ENCODE measurements at regions not wholly inside any gene's neighbourhood (a gene's known extent, or its start where the extent isn't known, plus 50 kb on each side); places are given as distances from the start of the nearest gene placed in this dataset.
"Not testable (repeated sequence)": the region's sequence is repeated elsewhere in the genome, so short reads cannot be mapped to it uniquely, and the experiment has no call there.

DNA sequence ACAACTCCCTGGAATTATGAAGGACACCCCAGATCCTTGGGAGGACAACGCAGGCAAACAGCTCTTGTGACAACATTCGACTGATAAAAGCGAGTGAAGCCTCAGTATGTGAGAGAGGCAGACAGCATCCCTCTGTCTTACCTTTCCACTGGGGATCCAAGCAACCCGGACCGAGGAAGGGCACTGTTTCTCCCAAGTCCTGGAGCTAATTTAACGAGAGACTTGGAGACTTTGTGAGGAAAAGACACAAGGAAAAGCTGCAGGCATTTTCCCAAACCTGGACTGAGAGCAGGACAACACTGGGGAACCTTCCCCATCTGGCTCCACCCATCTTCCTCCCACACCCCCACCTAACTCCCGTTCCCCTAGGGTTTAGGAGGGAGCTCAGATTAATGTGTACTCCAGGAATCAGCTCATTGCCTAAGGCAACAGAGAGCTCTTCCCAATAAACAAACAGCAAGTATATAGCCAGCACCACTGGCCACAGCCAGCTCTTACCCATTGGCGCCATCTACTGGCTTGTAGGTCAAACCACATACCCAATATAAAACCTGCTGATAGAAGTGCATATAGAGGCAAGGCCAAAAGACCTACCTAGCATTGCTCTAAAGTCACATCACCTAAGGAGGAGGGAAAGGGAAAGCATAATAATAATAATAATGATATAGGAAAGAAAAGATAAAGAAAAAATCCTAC lies 76.7 kb upstream of the NEK3 start:
- DNase-seq, result peak; percentile 25 to 57
- H3K27me3 ChIP-seq; intact Hi-C loops (cut with DNase I; ENCODE audit: low total_unique reads); H3K36me3 ChIP-seq; H3K9me3 ChIP-seq; H3K4me1 ChIP-seq: not testable (repeated sequence)
- Histone ChIP-seq H3K27ac (peak overlapping the region in 1 of 2 donors; percentile 51), H3K4me3 (peak overlapping the region in 1 of 2 donors; percentile 16)
- TF ChIP-seq, protein P1, sequence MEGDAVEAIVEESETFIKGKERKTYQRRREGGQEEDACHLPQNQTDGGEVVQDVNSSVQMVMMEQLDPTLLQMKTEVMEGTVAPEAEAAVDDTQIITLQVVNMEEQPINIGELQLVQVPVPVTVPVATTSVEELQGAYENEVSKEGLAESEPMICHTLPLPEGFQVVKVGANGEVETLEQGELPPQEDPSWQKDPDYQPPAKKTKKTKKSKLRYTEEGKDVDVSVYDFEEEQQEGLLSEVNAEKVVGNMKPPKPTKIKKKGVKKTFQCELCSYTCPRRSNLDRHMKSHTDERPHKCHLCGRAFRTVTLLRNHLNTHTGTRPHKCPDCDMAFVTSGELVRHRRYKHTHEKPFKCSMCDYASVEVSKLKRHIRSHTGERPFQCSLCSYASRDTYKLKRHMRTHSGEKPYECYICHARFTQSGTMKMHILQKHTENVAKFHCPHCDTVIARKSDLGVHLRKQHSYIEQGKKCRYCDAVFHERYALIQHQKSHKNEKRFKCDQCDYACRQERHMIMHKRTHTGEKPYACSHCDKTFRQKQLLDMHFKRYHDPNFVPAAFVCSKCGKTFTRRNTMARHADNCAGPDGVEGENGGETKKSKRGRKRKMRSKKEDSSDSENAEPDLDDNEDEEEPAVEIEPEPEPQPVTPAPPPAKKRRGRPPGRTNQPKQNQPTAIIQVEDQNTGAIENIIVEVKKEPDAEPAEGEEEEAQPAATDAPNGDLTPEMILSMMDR (IDR thresholded peaks at IDR 0.05), result peak; percentile 46 to 70 (median 57)

DNA sequence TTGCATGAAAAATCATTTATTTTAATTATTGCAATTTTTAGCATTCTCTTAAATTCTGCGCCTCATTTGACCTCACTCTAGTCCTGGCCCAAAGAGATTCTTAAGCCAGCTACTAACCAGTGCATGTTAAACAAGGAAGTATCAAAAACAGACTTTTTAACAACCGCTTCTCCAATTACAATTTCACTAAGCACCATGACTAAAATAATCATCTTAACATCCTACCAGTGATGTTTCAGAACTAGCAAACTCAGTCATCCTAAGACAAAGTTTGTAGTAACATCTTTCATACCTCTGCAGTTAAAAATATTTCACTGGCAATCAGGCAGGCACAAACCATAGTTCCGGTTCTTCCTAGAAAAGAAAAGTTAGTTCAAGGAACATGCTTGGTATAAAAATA lies 75.5 kb upstream of the NEK3 start:
- intact Hi-C loops (cut with DNase I; ENCODE audit: low total_unique reads); H3K4me3 ChIP-seq; H3K27me3 ChIP-seq; H3K9me3 ChIP-seq; H3K4me1 ChIP-seq; DNase-seq; H3K36me3 ChIP-seq; H3K27ac ChIP-seq: not testable (repeated sequence)

DNA sequence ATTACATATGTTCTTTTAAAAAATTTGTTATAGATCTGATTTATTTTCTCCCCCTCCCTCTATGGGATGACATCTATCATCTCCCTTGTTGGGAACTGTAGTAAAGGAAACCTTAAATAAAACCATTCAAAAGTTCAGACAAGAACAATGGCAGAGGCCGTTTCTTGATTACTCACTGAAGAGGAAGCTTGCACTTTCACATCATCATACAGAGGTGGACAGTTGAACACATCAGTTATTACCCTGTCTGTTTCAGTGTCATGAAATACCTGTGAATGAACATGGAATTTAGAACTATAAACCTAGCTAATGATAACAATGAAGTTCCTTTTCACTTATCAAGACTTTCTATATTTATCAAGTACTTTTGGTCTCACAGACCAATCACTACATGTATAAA lies 63.7 kb upstream of the NEK3 start:
- H3K36me3 ChIP-seq; H3K4me3 ChIP-seq; H3K27me3 ChIP-seq; H3K27ac ChIP-seq; DNase-seq; intact Hi-C loops (cut with DNase I; ENCODE audit: low total_unique reads); H3K4me1 ChIP-seq; H3K9me3 ChIP-seq: not testable (repeated sequence)

DNA sequence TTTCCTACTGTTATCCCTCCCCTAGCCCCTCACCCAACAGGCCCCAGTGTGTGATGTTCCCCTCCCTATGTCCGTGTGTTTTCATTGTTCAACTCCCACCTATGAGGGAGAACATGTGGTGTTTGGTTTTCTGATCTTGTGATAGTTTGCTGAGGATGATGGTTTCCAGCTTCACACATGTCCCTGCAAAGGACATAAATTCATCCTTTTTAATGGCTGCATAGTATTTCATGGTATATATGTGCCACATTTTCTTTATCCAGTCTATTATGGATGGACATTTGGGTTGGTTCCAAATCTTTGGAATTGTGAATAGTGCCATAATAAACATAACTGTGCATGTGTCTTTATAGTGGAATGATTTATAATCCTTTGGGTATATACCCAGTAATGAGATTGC lies 54.5 kb upstream of the NEK3 start:
- intact Hi-C loops (cut with DNase I; ENCODE audit: low total_unique reads); H3K27ac ChIP-seq; H3K4me1 ChIP-seq; H3K27me3 ChIP-seq; H3K9me3 ChIP-seq; H3K4me3 ChIP-seq; H3K36me3 ChIP-seq; DNase-seq: not testable (repeated sequence)

DNA sequence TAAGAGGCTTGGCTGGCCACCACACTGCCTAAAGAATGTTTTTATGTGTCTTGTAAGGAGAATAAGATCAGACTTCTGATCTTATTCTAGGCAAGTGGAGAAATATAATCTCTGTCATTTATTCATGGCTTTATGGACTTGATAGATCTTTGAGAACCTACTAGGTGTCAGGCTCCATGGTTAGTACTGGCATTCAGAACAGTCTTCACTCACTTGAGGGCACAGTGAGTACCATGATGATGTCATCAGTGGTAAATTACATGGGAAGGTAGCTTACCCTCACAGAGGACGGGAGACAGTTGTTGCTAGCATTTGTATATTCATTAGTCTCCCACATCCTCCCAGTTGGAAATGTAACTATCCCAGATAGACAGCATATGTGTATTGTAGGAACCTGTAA lies 53.5 kb upstream of the NEK3 start:
- H3K27ac ChIP-seq; H3K27me3 ChIP-seq; H3K4me3 ChIP-seq; H3K4me1 ChIP-seq; DNase-seq; H3K36me3 ChIP-seq; H3K9me3 ChIP-seq; intact Hi-C loops (cut with DNase I; ENCODE audit: low total_unique reads): not testable (repeated sequence)

DNA sequence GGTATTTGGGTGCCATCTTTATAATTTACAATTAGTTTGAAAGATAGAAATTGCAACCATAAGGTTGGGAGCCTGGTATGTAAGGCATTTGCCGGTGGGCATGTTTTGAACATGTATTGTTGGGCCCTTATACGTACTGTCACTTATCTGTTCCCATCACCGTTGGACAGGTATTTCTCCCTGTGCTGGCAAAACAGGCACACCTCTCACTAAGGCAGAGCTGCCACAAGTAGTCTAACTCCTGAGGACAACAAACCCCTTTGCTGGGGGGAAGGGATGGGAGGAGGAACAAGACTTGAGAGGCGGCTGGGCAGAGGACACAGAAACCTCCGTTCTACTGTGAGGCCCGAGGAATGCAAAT lies 52.0 kb upstream of the NEK3 start:
- H3K27ac ChIP-seq; H3K9me3 ChIP-seq; H3K36me3 ChIP-seq; DNase-seq; H3K4me3 ChIP-seq; H3K4me1 ChIP-seq; intact Hi-C loops (cut with DNase I; ENCODE audit: low total_unique reads); H3K27me3 ChIP-seq: not testable (repeated sequence)

DNA sequence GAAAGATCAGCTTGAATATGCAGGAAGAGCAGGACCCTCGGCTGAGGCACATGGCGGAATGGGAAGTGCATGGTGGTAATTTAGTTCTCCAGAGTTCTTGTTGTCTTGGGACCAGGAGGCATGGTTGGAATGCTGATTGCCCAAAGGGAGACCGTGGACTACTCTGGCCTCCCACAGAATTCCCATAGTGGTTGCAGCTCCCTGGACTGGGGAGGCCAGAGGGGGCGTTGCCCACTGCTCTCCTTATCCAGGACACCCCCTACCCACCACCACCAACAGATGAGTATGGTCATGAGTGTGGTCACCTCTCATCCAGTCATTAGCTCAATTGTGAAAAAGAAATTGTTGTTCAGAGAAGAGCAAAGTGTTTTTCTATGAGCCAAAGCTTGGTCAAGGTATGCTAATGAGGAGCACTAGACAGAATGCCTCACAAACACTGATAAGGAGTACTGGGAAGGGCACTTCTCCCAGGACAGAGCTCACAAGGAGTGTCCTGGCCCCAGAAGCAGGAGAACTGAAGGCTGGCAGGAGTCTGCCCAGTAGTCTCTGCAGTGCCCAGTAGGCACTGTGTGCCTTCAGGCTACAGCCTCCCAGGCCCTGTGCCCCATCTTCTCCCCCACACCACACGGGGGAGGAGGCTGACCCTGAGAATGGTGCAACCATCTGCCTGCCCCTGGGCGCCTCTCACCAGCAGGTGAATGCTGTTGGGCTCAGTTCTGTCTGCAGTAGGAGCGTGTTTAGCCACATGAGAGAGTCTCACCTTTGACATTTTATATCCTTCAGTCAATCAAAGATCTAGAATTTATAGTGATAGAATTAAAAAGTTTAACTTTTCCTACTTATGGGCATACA lies 51.4 kb upstream of the NEK3 start:
- H3K27ac ChIP-seq; H3K4me1 ChIP-seq; H3K36me3 ChIP-seq; intact Hi-C loops (cut with DNase I; ENCODE audit: low total_unique reads); DNase-seq; H3K4me3 ChIP-seq; H3K27me3 ChIP-seq; H3K9me3 ChIP-seq: not testable (repeated sequence)
